PC-9 (cell line): ENCODE measurements at regions not wholly inside any gene's neighbourhood (a gene's known extent, or its start where the extent isn't known, plus 50 kb on each side); places are given as distances from the start of the nearest gene placed in this dataset.

Experiments used
- CTCF ChIP-seq: fragments of 200-600 bp; sonication (generic); conservative IDR thresholded peaks from 2 replicates; pipeline ENCODE4 v1.6.1; 2017; ENCODE audit warnings: mixed run types, antibody characterized with exemption, mild to moderate bottlenecking, moderate library complexity
- EZH2 ChIP-seq: fragments of 200-600 bp; sonication (generic); IDR thresholded peaks from 2 replicates; pipeline ENCODE4 v1.8.0; 2017; ENCODE audit warnings: antibody characterized with exemption, low read depth

DNA sequence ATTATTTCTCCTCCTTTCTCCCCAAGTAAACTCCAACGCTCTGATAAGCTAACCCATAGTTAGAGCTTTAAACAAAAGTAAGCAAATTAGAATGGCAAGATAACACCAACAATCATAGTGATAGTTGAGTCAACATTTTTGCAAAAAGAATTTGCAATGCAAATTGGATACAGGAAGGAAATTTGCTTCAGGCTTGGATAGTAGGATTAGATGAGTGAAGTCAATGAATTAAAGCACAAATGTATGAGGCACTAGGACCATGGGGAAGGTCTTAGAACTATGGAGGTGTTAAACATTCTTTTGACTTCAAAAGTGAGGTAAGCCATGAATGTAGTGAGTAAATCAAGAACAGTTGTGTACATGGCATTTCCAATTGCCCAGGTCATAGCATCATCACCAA, 289.8 kb upstream of the GRAMD2B start:
- no peak for TF ChIP-seq CTCF
- no peak for TF ChIP-seq EZH2
